EL (cell line): ENCODE measurements at regions not wholly inside any gene's neighbourhood (a gene's known extent, or its start where the extent isn't known, plus 50 kb on each side); places are given as distances from the start of the nearest gene placed in this dataset.

Experiments used
- DNase-seq: peaks from one replicate; pipeline ENCODE4 v3.0.0-alpha.2; 2016

- DNase-seq: no peak
These were observed 190.5 kb downstream of the GAS1 start for GRCh38 chr9:86756576-86757381.

- no peak for DNase-seq
These were observed 191.8 kb downstream of the GAS1 start for GRCh38 chr9:86755561-86755941.

- no peak for DNase-seq
These were observed 192.4 kb downstream of the GAS1 start for GRCh38 chr9:86754581-86755560.

- no peak for DNase-seq
These were observed 193.5 kb downstream of the GAS1 start for GRCh38 chr9:86753836-86754235.

- no peak for DNase-seq
These were observed 194.6 kb downstream of the GAS1 start for GRCh38 chr9:86752733-86753132.

- no peak for DNase-seq
These were observed 195.3 kb downstream of the GAS1 start for GRCh38 chr9:86751956-86752355.

- no peak for DNase-seq
These were observed 196.1 kb downstream of the GAS1 start for GRCh38 chr9:86751207-86751606.

- DNase-seq: peak; percentile 66
These were observed 197.4 kb downstream of the GAS1 start for GRCh38 chr9:86749894-86750255.

GRCh38 chr9:86749161-86749893 lies 198.0 kb downstream of the GAS1 start:
- DNase-seq: no peak

- DNase-seq: peak; percentile 40
These were observed 199.6 kb downstream of the GAS1 start for GRCh38 chr9:86747711-86748110.

- peak; percentile 58 for DNase-seq
These were observed 205.7 kb downstream of the GAS1 start for GRCh38 chr9:86741311-86742208.

GRCh38 chr9:86735772-86736458 lies 211.4 kb downstream of the GAS1 start:
- DNase-seq: no peak

- peak; percentile 34 for DNase-seq
These were observed 212.5 kb downstream of the GAS1 start for GRCh38 chr9:86734771-86735170.

GRCh38 chr9:86733929-86734328 lies 213.4 kb downstream of the GAS1 start:
- DNase-seq: no peak

GRCh38 chr9:86732514-86733171 lies 214.7 kb downstream of the GAS1 start:
- DNase-seq: peak; percentile 87

GRCh38 chr9:86731511-86732063 lies 215.7 kb downstream of the GAS1 start:
- DNase-seq: peak; percentile 23

- no peak for DNase-seq
These were observed 217.0 kb downstream of the GAS1 start for GRCh38 chr9:86730163-86730928.

GRCh38 chr9:86724529-86724928 lies 222.8 kb downstream of the GAS1 start:
- no peak for DNase-seq

GRCh38 chr9:86723346-86723745 lies 224.0 kb downstream of the GAS1 start:
- DNase-seq: no peak

- no peak for DNase-seq
These were observed 224.6 kb downstream of the GAS1 start for GRCh38 chr9:86722706-86723075.
